Activated CD8-positive, alpha-beta T cell treated with anti-CD3 and anti-CD28 coated beads for 36 hours (primary cell): ENCODE measurements at regions not wholly inside any gene's neighbourhood (a gene's known extent, or its start where the extent isn't known, plus 50 kb on each side); places are given as distances from the start of the nearest gene placed in this dataset.
"Not testable (repeated sequence)": the region's sequence is repeated elsewhere in the genome, so short reads cannot be mapped to it uniquely, and the experiment has no call there.

Experiments used
- ATAC-seq: fragments of 200-7000 bp; cut with Tn5 transposase; one replicate; pipeline ENCODE4 v1.10.0; 2021; ENCODE audit warnings: mild to moderate bottlenecking, moderate library complexity
- CTCF ChIA-PET: fragments of 350-600 bp; sonication (Branson Sonifier 250); formaldehyde crosslinking; loops from one replicate; lab custom pipeline; 2021; ENCODE audit warnings: antibody characterized with exemption; lab: Charles Lee
- POLR2A ChIA-PET: fragments of 350-600 bp; sonication (Branson Sonifier 250); formaldehyde crosslinking; loops from one replicate; lab custom pipeline; 2021; ENCODE audit warnings: antibody characterized with exemption; lab: Charles Lee
- DNase-seq: peaks from one replicate; pipeline ENCODE4 v3.0.0-alpha.2; 2020
- H3K27ac Mint-ChIP-seq: one replicate; pipeline ENCODE4 v1.8.0; 2021; ENCODE audit warnings: mild to moderate bottlenecking, mixed read lengths
- H3K27me3 Mint-ChIP-seq: one replicate; pipeline ENCODE4 v1.8.0; 2021; ENCODE audit warnings: mixed read lengths
- H3K36me3 Mint-ChIP-seq: one replicate; pipeline ENCODE4 v1.8.0; 2021; ENCODE audit warnings: low read depth, mixed read lengths
- H3K4me1 Mint-ChIP-seq: one replicate; pipeline ENCODE4 v1.8.0; 2021; ENCODE audit warnings: low read depth, mixed read lengths
- H3K4me3 Mint-ChIP-seq: one replicate; pipeline ENCODE4 v1.8.0; 2021; ENCODE audit warnings: mild to moderate bottlenecking, moderate library complexity, mixed read lengths
- H3K9me3 Mint-ChIP-seq: one replicate; pipeline ENCODE4 v1.8.0; 2021; ENCODE audit warnings: mixed read lengths
- intact Hi-C: fragments of 100-400 bp; cut with micrococcal nuclease; formaldehyde crosslinking; loops from one replicate; pipeline ENCODE4 v1.10.0; 2022
- TF ChIP-seq, protein P1 (sequence below): fragments of 200-600 bp; IDR thresholded peaks from one replicate; pipeline ENCODE4 v1.8.0; 2022; ENCODE audit warnings: antibody characterized with exemption, mild to moderate bottlenecking

DNA sequence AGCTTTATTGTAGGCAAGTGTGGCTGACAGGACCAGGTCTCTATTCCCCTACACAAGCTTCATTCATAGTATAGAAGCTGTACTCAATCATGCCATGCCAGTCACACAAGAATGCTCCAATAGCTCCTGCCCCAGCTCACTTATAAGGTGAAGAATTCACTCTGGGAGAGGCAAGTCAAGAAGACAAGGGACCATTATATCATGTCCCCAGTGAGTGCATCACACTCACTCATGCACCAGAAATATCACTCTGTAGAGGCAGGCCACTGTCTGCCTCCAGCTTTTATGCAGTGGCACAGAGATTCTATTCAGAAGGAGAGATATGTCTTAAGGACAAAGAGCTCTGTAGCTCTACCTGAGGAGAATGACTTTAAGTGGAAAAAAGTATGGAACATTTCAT, 263.2 kb downstream of the GJA1 start:
- TF ChIP-seq, protein P1, sequence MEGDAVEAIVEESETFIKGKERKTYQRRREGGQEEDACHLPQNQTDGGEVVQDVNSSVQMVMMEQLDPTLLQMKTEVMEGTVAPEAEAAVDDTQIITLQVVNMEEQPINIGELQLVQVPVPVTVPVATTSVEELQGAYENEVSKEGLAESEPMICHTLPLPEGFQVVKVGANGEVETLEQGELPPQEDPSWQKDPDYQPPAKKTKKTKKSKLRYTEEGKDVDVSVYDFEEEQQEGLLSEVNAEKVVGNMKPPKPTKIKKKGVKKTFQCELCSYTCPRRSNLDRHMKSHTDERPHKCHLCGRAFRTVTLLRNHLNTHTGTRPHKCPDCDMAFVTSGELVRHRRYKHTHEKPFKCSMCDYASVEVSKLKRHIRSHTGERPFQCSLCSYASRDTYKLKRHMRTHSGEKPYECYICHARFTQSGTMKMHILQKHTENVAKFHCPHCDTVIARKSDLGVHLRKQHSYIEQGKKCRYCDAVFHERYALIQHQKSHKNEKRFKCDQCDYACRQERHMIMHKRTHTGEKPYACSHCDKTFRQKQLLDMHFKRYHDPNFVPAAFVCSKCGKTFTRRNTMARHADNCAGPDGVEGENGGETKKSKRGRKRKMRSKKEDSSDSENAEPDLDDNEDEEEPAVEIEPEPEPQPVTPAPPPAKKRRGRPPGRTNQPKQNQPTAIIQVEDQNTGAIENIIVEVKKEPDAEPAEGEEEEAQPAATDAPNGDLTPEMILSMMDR = no peak
- Mint-ChIP-seq H3K4me3 (no peak overlapping the region), H3K36me3 (no peaks in the 10 kb centered on the region), H3K27ac (no peak overlapping the region), H3K27me3 (no peaks in the 10 kb centered on the region), H3K4me1 (no peaks in the 10 kb centered on the region), H3K9me3 (peaks cover 1% of the 10 kb centered on the region)
- POLR2A ChIA-PET = no interaction called here
- DNase-seq (no peak), ATAC-seq (no peak)
- CTCF ChIA-PET = interaction anchor here (1.3 kb wide), 1 partner anchor 11 kb away, joined by 3 read pairs; no protein-coding TSS in a partner anchor
- intact Hi-C loops = no loop called here

DNA sequence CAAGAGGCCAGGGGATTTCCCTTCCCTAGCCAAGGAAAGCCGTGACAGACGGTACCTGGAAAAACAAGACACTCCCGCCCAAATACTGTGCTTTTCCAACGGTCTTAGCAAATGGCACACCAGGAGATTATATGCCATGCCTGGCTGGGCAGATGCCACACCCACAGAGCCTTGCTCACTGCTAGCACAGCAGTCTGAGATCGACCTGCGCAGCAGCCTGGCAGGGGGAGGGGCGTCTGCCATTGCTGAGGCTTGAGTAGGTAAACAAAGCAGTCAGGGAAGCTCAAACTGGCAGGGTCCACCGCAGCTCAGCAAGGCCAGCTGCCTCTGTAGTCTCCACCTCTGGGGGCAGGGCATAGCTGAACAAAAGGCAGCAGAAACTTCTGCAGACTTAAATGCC, 267.7 kb downstream of the GJA1 start:
- H3K36me3 Mint-ChIP-seq, H3K9me3 Mint-ChIP-seq, CTCF ChIA-PET, H3K4me3 Mint-ChIP-seq, POLR2A ChIA-PET, H3K4me1 Mint-ChIP-seq, H3K27me3 Mint-ChIP-seq, DNase-seq, ATAC-seq, H3K27ac Mint-ChIP-seq, intact Hi-C loops: not testable (repeated sequence)

DNA sequence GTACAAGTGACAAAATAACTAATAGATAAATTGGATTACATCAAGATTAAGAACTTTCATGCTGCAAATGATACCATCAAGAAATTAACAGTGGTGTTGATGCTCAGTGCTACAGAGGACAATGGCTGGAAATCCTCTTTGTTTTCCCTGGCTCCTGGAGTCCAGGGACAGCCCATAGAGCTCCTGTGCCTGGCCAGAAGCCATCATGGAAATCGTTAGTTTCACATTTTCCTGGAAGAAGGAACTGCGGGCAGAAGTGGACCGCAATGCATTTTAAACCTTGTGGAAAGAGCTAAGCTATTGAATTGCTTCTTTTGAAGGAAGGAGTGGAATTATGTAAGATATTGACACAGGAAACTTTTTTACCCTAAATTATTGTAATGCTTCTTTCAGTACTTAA, 276.0 kb downstream of the GJA1 start:
- ChIA-PET POLR2A (no interaction called here), CTCF (interaction anchor here (0.7 kb wide), 1 partner anchor 190 kb away, joined by 3 read pairs; no protein-coding TSS in a partner anchor)
- Mint-ChIP-seq H3K27me3 (no peaks in the 10 kb centered on the region), H3K9me3 (no peaks in the 10 kb centered on the region), H3K36me3 (no peaks in the 10 kb centered on the region), H3K27ac (no peak overlapping the region), H3K4me1 (no peaks in the 10 kb centered on the region), H3K4me3 (no peak overlapping the region)
- intact Hi-C loops = no loop called here
- TF ChIP-seq, protein P1 = no peak
- no peak for DNase-seq
- no peak for ATAC-seq

GRCh38 chr6:121717686-121718085, 282.2 kb downstream of the GJA1 start:
- TF ChIP-seq, protein P1 = no peak
- intact Hi-C loops = no loop called here
- ATAC-seq (no peak), DNase-seq (no peak)
- Mint-ChIP-seq H3K27ac (no peak overlapping the region), H3K36me3 (no peaks in the 10 kb centered on the region), H3K27me3 (no peaks in the 10 kb centered on the region), H3K4me3 (no peak overlapping the region), H3K9me3 (peaks cover 2% of the 10 kb centered on the region), H3K4me1 (no peaks in the 10 kb centered on the region)
- CTCF ChIA-PET = no interaction called here
- POLR2A ChIA-PET = no interaction called here

GRCh38 chr6:121720867-121721266, 285.4 kb downstream of the GJA1 start:
- H3K27me3 Mint-ChIP-seq, POLR2A ChIA-PET, H3K9me3 Mint-ChIP-seq, H3K27ac Mint-ChIP-seq, CTCF ChIA-PET, DNase-seq, H3K36me3 Mint-ChIP-seq, H3K4me1 Mint-ChIP-seq, H3K4me3 Mint-ChIP-seq, ATAC-seq, intact Hi-C loops: not testable (repeated sequence)

- H3K36me3 Mint-ChIP-seq = no peaks in the 10 kb centered on the region
- peaks cover 2% of the 10 kb centered on the region for H3K9me3 Mint-ChIP-seq
- TF ChIP-seq, protein P1 = no peak
- DNase-seq (no peak), ATAC-seq (no peak)
- H3K4me1 Mint-ChIP-seq = no peaks in the 10 kb centered on the region
- intact Hi-C loops = no loop called here
- no peaks in the 10 kb centered on the region for H3K27me3 Mint-ChIP-seq
- no peak overlapping the region for H3K27ac Mint-ChIP-seq
- ChIA-PET CTCF (no interaction called here), POLR2A (no interaction called here)
- no peak overlapping the region for H3K4me3 Mint-ChIP-seq
Observed at GRCh38 chr6:121723623-121724022, 288.2 kb downstream of the GJA1 start.
